ENCODE measurements at regions not wholly inside any gene's neighbourhood (a gene's known extent, or its start where the extent isn't known, plus 50 kb on each side); places are given as distances from the start of the nearest gene placed in this dataset.

- no peaks in the 10 kb centered on the region for H3K27me3 ChIP-seq (ENCODE audit: control insufficient read depth in 2 of 2, insufficient read depth in 2 of 2, low read length in 2 of 2)
- intact Hi-C loops (cut with micrococcal nuclease): no loop called here
- CTCF ChIA-PET: no interaction called here
- no peaks in the 10 kb centered on the region for H3K36me3 ChIP-seq (ENCODE audit: control insufficient read depth in 2 of 3, insufficient read depth in 3 of 3, low read length in 3 of 3)
- H3K4me1 ChIP-seq (ENCODE audit: control insufficient read depth in 2 of 2, insufficient read depth in 2 of 2, low read length in 2 of 2): no peaks in the 10 kb centered on the region
- DNase-seq: no peak
- H3K4me3 Mint-ChIP-seq: no peak overlapping the region
- no peak overlapping the region for H3K4me3 ChIP-seq (ENCODE audit: low read length)
- H3K27ac Mint-ChIP-seq: peak overlapping the region in 1 of 9 donors; percentile 25
- H3K27ac ChIP-seq (ENCODE audit: low read depth, low read length): no peak overlapping the region
- peaks cover 0 to 2% (median 0%) of the 10 kb centered on the region in 7 donors for H3K4me1 Mint-ChIP-seq
- H3K9me3 Mint-ChIP-seq: peaks cover 0 to 4% (median 0%) of the 10 kb centered on the region in 11 donors
- no peaks in the 10 kb centered on the region for H3K36me3 Mint-ChIP-seq
- POLR2A ChIA-PET: no interaction called here
- ATAC-seq: no peak
- peaks cover 3 to 39% (median 24%) of the 10 kb centered on the region in 5 donors for H3K27me3 Mint-ChIP-seq
- H3K9me3 ChIP-seq (ENCODE audit: control insufficient read depth in 2 of 3, low read length in 3 of 3): no peaks in the 10 kb centered on the region
These were observed 54.1 kb upstream of the FOXQ1 start for GRCh38 chr6:1257778-1258177.

GRCh38 chr6:1256435-1257008 lies 55.4 kb upstream of the FOXQ1 start:
- Histone ChIP-seq H3K4me3 (ENCODE audit: low read length) (no peak overlapping the region), H3K9me3 (ENCODE audit: control insufficient read depth in 2 of 3, low read length in 3 of 3) (no peaks in the 10 kb centered on the region), H3K27me3 (ENCODE audit: control insufficient read depth in 2 of 2, insufficient read depth in 2 of 2, low read length in 2 of 2) (no peaks in the 10 kb centered on the region), H3K36me3 (ENCODE audit: control insufficient read depth in 2 of 3, insufficient read depth in 3 of 3, low read length in 3 of 3) (no peaks in the 10 kb centered on the region), H3K27ac (ENCODE audit: low read depth, low read length) (no peak overlapping the region), H3K4me1 (ENCODE audit: control insufficient read depth in 2 of 2, insufficient read depth in 2 of 2, low read length in 2 of 2) (no peaks in the 10 kb centered on the region)
- CTCF ChIA-PET: no interaction called here
- Mint-ChIP-seq H3K9me3 (peaks cover 0 to 4% (median 0%) of the 10 kb centered on the region in 11 donors), H3K4me3 (no peak overlapping the region), H3K36me3 (no peaks in the 10 kb centered on the region), H3K27ac (no peak overlapping the region), H3K27me3 (peaks cover 3 to 43% (median 24%) of the 10 kb centered on the region in 5 donors), H3K4me1 (peaks cover 0 to 2% (median 0%) of the 10 kb centered on the region in 7 donors)
- POLR2A ChIA-PET: no interaction called here
- intact Hi-C loops (cut with micrococcal nuclease): no loop called here
- ATAC-seq: no peak
- DNase-seq: no peak

DNA sequence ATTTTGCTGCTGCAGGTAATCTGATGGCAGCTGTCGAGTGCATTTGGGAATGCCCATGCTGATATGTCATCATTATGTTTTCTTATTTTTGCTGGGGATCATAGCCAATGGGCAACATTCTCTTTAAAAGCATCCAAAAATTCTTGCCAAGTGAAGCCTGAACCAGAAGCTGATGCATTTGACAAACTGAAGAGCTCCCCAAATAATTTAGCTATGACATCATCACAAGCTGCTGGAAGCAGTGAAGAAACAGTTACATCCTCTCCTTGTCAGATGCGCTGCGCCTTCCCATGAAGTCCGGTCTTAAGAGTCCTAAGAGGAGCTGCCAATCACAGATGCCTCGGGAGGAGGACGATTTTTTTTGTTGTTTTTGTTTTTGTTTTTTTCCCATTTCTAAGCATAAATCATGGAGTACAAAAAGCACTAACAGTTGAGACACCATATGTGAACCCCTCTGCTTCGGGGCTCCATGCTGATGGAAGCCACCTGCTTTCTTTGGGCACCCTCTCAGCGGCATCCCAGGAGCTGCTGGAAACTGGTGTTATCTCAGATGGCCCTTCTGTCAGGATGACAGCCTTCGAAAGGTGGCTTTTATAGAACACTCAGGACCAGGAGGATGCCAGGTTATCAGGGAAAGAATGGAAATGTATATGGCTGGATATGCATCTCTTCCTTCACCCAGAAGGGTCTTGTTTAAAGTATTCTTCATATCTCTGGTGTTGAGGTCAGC lies 56.1 kb upstream of the FOXQ1 start:
- Histone ChIP-seq H3K4me3 (ENCODE audit: low read length) (no peak overlapping the region), H3K36me3 (ENCODE audit: control insufficient read depth in 2 of 3, insufficient read depth in 3 of 3, low read length in 3 of 3) (no peaks in the 10 kb centered on the region), H3K27me3 (ENCODE audit: control insufficient read depth in 2 of 2, insufficient read depth in 2 of 2, low read length in 2 of 2) (no peaks in the 10 kb centered on the region), H3K4me1 (ENCODE audit: control insufficient read depth in 2 of 2, insufficient read depth in 2 of 2, low read length in 2 of 2) (no peaks in the 10 kb centered on the region), H3K27ac (ENCODE audit: low read depth, low read length) (no peak overlapping the region), H3K9me3 (ENCODE audit: control insufficient read depth in 2 of 3, low read length in 3 of 3) (no peaks in the 10 kb centered on the region)
- ChIA-PET CTCF (no interaction called here), POLR2A (no interaction called here)
- intact Hi-C loops (cut with micrococcal nuclease): no loop called here
- Mint-ChIP-seq H3K27ac (no peak overlapping the region), H3K9me3 (peaks cover 0 to 4% (median 0%) of the 10 kb centered on the region in 11 donors), H3K27me3 (peaks cover 3 to 39% (median 24%) of the 10 kb centered on the region in 5 donors), H3K4me1 (peaks cover 0 to 2% (median 0%) of the 10 kb centered on the region in 7 donors), H3K36me3 (no peaks in the 10 kb centered on the region), H3K4me3 (no peak overlapping the region)
- ATAC-seq: no peak
- DNase-seq: no peak

DNA sequence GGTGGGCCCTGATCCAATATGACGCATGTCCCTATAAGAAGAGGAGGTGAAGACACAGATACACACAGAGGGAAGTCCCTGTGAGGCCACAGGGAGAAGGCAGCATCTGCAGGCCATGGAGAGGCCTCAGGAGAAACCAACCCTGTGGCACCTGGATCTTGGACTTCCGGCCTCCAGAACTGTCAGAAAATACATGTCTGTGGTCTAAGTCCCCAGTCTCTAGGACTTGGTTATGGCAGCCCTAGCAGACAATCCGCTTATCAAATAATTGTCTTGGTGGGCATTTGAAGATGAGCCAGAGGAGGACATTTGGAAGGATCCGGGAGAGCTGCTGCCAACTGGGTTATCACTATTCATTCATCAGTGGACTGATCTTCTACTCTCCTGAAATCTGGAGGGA lies 57.6 kb upstream of the FOXQ1 start:
- H3K36me3 Mint-ChIP-seq: no peaks in the 10 kb centered on the region
- no peak overlapping the region for H3K27ac Mint-ChIP-seq

GRCh38 chr6:1253816-1254215 lies 58.1 kb upstream of the FOXQ1 start:
- ChIA-PET CTCF (no interaction called here), POLR2A (no interaction called here)
- no peaks in the 10 kb centered on the region for H3K4me1 Mint-ChIP-seq
- DNase-seq (no peak), ATAC-seq (no peak)
- no peak overlapping the region for H3K27ac Mint-ChIP-seq
- no peak overlapping the region for H3K4me3 ChIP-seq (ENCODE audit: low read length)
- no peak overlapping the region for H3K27ac ChIP-seq (ENCODE audit: low read depth, low read length)
- no peaks in the 10 kb centered on the region for H3K9me3 ChIP-seq (ENCODE audit: control insufficient read depth in 2 of 3, low read length in 3 of 3)
- no peaks in the 10 kb centered on the region for H3K36me3 ChIP-seq (ENCODE audit: control insufficient read depth in 2 of 3, insufficient read depth in 3 of 3, low read length in 3 of 3)
- peaks cover 3 to 42% (median 30%) of the 10 kb centered on the region in 5 donors for H3K27me3 Mint-ChIP-seq
- intact Hi-C loops (cut with micrococcal nuclease): no loop called here
- H3K4me1 ChIP-seq (ENCODE audit: control insufficient read depth in 2 of 2, insufficient read depth in 2 of 2, low read length in 2 of 2): no peaks in the 10 kb centered on the region
- no peaks in the 10 kb centered on the region for H3K27me3 ChIP-seq (ENCODE audit: control insufficient read depth in 2 of 2, insufficient read depth in 2 of 2, low read length in 2 of 2)
- H3K4me3 Mint-ChIP-seq: no peak overlapping the region
- H3K9me3 Mint-ChIP-seq: peaks cover 0 to 1% (median 0%) of the 10 kb centered on the region in 11 donors
- no peaks in the 10 kb centered on the region for H3K36me3 Mint-ChIP-seq

More for the DNA sequence above, 57.6 kb upstream of the FOXQ1 start:
- Histone ChIP-seq H3K4me3 (ENCODE audit: low read length) (no peak overlapping the region), H3K9me3 (ENCODE audit: control insufficient read depth in 2 of 3, low read length in 3 of 3) (no peaks in the 10 kb centered on the region), H3K27me3 (ENCODE audit: control insufficient read depth in 2 of 2, insufficient read depth in 2 of 2, low read length in 2 of 2) (no peaks in the 10 kb centered on the region), H3K36me3 (ENCODE audit: control insufficient read depth in 2 of 3, insufficient read depth in 3 of 3, low read length in 3 of 3) (no peaks in the 10 kb centered on the region), H3K4me1 (ENCODE audit: control insufficient read depth in 2 of 2, insufficient read depth in 2 of 2, low read length in 2 of 2) (no peaks in the 10 kb centered on the region), H3K27ac (ENCODE audit: low read depth, low read length) (no peak overlapping the region)
- ATAC-seq (no peak), DNase-seq (no peak)
- POLR2A ChIA-PET: no interaction called here
- H3K4me3 Mint-ChIP-seq: no peak overlapping the region
- CTCF ChIA-PET: no interaction called here
- H3K9me3 Mint-ChIP-seq: peaks cover 0 to 2% (median 0%) of the 10 kb centered on the region in 11 donors
- H3K27me3 Mint-ChIP-seq: peaks cover 2 to 38% (median 30%) of the 10 kb centered on the region in 5 donors
- intact Hi-C loops (cut with micrococcal nuclease): no loop called here
- no peaks in the 10 kb centered on the region for H3K4me1 Mint-ChIP-seq

GRCh38 chr6:1251198-1252155 lies 60.4 kb upstream of the FOXQ1 start:
- DNase-seq (no peak), ATAC-seq (no peak)
- H3K9me3 Mint-ChIP-seq: peaks cover 0 to 1% (median 0%) of the 10 kb centered on the region in 11 donors
- intact Hi-C loops (cut with micrococcal nuclease): no loop called here
- no peaks in the 10 kb centered on the region for H3K4me1 ChIP-seq (ENCODE audit: control insufficient read depth in 2 of 2, insufficient read depth in 2 of 2, low read length in 2 of 2)
- no peaks in the 10 kb centered on the region for H3K9me3 ChIP-seq (ENCODE audit: control insufficient read depth in 2 of 3, low read length in 3 of 3)
- H3K27ac ChIP-seq (ENCODE audit: low read depth, low read length): no peak overlapping the region
- ChIA-PET POLR2A (no interaction called here), CTCF (no interaction called here)
- H3K27me3 ChIP-seq (ENCODE audit: control insufficient read depth in 2 of 2, insufficient read depth in 2 of 2, low read length in 2 of 2): no peaks in the 10 kb centered on the region
- peaks cover 6 to 33% (median 30%) of the 10 kb centered on the region in 5 donors for H3K27me3 Mint-ChIP-seq
- H3K27ac Mint-ChIP-seq: no peak overlapping the region
- H3K36me3 Mint-ChIP-seq: no peaks in the 10 kb centered on the region
- H3K4me1 Mint-ChIP-seq: no peaks in the 10 kb centered on the region
- H3K4me3 ChIP-seq (ENCODE audit: low read length): no peak overlapping the region
- no peak overlapping the region for H3K4me3 Mint-ChIP-seq
- no peaks in the 10 kb centered on the region for H3K36me3 ChIP-seq (ENCODE audit: control insufficient read depth in 2 of 3, insufficient read depth in 3 of 3, low read length in 3 of 3)
